ENCODE measurements at regions not wholly inside any gene's neighbourhood (a gene's known extent, or its start where the extent isn't known, plus 50 kb on each side); places are given as distances from the start of the nearest gene placed in this dataset.

DNA sequence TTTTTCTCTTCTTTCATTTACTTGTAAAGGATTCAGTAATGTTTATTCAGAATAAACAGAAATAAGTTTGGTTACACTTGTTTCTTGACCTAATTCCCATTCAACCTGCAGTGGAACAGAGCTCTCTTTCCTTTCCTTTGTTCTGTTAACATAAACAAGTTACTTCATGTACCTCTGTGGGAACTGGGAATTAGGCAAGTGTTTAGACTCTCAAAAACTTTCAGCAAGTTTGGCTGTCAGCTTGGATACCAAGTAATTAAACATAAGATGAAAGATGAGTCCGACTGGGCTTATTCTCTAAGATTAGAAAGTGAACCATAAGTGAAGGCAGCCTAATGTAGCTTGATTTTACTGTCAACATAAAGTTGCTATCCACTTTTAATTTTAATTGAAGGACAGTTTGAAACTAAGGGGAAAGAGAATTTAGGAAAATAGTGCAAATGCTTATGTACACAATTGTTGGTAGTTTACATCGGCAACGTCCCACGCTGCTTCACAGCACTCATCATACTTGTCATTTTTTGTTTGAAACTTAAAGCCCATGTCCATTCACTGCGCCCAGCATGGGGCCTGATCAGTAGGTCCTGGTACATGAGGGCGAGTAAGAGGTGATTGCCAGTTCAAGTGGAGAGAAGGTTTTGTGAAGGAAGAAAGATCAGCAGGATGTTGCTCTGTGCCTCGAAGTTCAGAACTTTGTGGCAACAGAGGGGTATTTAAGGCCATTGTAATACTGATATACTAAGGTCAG lies 113.0 kb downstream of the PLEKHG1 start:
- DNase-seq (ENCODE audit: low read depth): no peak

DNA sequence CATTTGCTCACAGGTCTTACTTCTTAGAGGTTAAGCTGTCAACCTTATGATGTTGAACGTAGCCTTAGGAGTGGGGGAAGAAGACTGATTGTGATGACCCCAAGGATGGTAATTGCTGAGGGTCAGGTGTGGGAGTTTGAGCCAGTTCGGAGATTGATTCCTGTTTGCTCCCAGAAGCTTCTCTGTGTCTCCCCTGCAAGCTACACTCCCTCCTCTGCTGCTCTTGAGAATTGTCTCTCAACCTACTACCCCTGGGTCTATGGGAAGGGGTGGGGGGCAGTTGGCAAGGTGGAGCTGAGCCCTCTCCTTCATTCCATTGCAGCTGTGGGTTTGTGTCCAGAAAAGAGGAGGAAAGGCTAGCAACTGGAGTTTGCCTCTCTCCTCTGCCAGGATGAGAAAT lies 113.8 kb downstream of the PLEKHG1 start:
- no peak for DNase-seq (ENCODE audit: low read depth)

DNA sequence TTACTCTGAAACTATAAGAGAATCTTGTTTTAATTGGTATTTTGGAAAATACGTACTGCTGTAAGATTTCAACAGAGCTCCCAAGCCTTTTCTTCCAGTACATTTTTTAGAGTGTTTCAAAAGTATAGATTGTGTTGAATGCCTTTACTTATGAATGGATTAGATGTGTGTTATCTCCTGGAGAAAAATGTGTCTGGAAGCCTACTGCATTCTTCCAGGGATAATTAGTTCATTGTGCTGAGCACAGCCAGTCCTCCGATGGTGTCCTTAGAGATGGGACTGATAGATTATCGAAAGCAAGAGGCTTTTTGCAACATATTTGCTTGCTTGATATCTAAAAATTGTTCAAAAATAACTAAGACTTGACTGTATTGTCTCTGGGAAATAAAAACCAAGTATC lies 114.2 kb downstream of the PLEKHG1 start:
- no peak for DNase-seq (ENCODE audit: low read depth)

- DNase-seq (ENCODE audit: low read depth): no peak
These were observed 115.4 kb downstream of the PLEKHG1 start for GRCh38 chr6:150715133-150715532.

GRCh38 chr6:150717419-150717818 lies 117.7 kb downstream of the PLEKHG1 start:
- DNase-seq (ENCODE audit: low read depth): no peak

GRCh38 chr6:150719099-150719766 lies 119.5 kb downstream of the PLEKHG1 start:
- no peak for DNase-seq (ENCODE audit: low read depth)

DNA sequence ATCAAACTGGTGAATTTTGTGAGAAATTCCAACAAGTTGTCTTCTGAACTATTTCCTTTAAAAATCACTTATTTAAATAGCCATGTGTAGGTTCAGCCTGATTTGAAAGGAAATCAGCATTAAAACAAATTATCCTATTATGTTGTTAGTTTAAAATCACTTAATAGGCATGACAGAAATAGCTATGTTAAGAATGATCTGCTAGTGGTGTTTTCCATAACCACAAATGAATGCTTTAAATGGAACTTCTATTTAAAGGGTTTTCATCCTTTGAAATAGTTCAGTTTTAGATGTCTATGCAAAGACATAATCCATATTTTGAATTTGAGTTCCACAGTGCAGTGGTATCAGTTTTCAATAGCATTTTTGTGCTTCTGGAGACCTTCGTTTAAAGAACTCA lies 120.1 kb downstream of the PLEKHG1 start:
- DNase-seq (ENCODE audit: low read depth): no peak

GRCh38 chr6:150720774-150721233 lies 121.1 kb downstream of the PLEKHG1 start:
- no peak for DNase-seq (ENCODE audit: low read depth)

GRCh38 chr6:150721418-150722266 lies 122.0 kb downstream of the PLEKHG1 start:
- DNase-seq (ENCODE audit: low read depth): no peak

- no peak for DNase-seq (ENCODE audit: low read depth)
These were observed 123.1 kb downstream of the PLEKHG1 start for GRCh38 chr6:150722614-150723344.

GRCh38 chr6:150723345-150723658 lies 123.6 kb downstream of the PLEKHG1 start:
- no peak for DNase-seq (ENCODE audit: low read depth)

GRCh38 chr6:150723857-150724256 lies 124.2 kb downstream of the PLEKHG1 start:
- no peak for DNase-seq (ENCODE audit: low read depth)

DNA sequence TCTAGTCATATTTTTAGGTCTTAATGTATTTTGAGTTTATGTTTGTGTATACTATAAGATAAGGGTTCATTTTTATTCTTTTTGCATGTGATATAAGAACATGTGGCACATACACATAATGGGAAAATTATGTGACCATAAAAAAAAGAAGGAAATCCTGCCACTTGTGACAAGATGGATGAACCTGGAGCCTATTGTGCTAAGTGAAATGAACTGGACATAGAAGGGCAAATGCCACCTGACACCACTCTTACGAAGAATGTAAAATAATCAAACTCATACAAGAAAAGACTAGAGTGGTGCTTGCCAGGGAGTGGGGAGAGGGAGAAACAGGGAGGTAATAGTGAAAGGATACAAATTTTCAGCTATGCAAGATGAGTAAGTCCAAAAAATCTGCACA lies 126.1 kb downstream of the PLEKHG1 start:
- DNase-seq (ENCODE audit: low read depth): no peak

GRCh38 chr6:150729188-150729748 lies 129.6 kb downstream of the PLEKHG1 start:
- no peak for DNase-seq (ENCODE audit: low read depth)

- no peak for DNase-seq (ENCODE audit: low read depth)
These were observed 131.2 kb downstream of the PLEKHG1 start for GRCh38 chr6:150730801-150731457.

GRCh38 chr6:150732765-150733539 lies 132.6 kb upstream of the MTHFD1L start:
- no peak for DNase-seq (ENCODE audit: low read depth)

GRCh38 chr6:150733726-150734125 lies 131.8 kb upstream of the MTHFD1L start:
- no peak for DNase-seq (ENCODE audit: low read depth)

- DNase-seq (ENCODE audit: low read depth): no peak
These were observed 131.3 kb upstream of the MTHFD1L start for GRCh38 chr6:150734235-150734634.

- no peak for DNase-seq (ENCODE audit: low read depth)
These were observed 130.1 kb upstream of the MTHFD1L start for GRCh38 chr6:150735341-150735851.

DNA sequence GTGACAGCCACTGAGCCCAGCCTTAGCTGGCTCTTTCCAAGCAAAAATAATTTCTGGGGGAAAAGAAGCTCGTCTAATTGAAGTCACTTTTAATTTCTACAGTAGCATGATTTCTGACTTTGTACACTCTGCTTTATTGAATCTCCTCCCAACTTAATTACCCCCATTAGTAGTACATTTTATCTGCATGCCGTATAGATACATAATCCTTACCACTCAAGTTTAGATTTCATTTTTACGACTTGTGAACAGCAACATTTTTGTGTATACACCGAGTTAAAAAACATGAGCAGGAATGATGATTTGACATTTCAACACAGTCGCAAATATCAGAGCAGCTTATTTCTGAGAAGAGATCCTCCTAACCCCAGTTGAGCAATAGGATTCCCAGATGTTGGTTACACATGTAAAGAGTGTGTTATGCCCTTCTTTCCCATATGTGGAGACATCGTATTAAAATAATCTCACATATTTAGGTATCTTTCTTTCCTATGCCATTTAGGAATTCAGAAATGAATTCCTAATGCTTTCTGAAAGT lies 127.3 kb upstream of the MTHFD1L start:
- no peak for DNase-seq (ENCODE audit: low read depth)

All from activated T-helper 1 cell treated with Interleukin-2 at 50 U/mL for 16 hours (primary cell).